ENCODE measurements at regions not wholly inside any gene's neighbourhood (a gene's known extent, or its start where the extent isn't known, plus 50 kb on each side); places are given as distances from the start of the nearest gene placed in this dataset.

DNA sequence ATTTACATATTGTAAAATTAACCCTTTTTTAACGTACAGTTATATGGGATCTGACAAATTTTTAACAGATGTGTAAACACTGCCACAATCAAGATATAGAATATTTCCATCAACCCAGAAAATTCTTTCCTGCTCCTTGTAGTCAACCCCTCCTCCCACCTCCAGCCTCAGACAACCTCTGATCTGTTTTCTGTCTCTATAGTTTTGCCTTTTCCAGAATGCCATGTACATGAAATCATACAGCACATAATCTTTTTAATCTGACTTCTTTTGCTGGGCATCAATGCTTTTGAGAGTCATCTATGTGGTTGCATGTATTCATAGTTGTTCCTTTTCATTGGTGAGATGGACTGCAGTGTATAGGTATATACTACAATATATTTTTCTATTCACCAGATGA lies 153.0 kb downstream of the SMAD6 start:
- TF ChIP-seq POLR2A (IDR thresholded peaks at IDR 0.05): no peak
- TF ChIP-seq EP300 (IDR thresholded peaks at IDR 0.05): no peak
- TF ChIP-seq, protein P1, sequence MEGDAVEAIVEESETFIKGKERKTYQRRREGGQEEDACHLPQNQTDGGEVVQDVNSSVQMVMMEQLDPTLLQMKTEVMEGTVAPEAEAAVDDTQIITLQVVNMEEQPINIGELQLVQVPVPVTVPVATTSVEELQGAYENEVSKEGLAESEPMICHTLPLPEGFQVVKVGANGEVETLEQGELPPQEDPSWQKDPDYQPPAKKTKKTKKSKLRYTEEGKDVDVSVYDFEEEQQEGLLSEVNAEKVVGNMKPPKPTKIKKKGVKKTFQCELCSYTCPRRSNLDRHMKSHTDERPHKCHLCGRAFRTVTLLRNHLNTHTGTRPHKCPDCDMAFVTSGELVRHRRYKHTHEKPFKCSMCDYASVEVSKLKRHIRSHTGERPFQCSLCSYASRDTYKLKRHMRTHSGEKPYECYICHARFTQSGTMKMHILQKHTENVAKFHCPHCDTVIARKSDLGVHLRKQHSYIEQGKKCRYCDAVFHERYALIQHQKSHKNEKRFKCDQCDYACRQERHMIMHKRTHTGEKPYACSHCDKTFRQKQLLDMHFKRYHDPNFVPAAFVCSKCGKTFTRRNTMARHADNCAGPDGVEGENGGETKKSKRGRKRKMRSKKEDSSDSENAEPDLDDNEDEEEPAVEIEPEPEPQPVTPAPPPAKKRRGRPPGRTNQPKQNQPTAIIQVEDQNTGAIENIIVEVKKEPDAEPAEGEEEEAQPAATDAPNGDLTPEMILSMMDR (IDR thresholded peaks at IDR 0.05): no peak

All from upper lobe of left lung (tissue), 4 donors.